ENCODE measurements at regions not wholly inside any gene's neighbourhood (a gene's known extent, or its start where the extent isn't known, plus 50 kb on each side); places are given as distances from the start of the nearest gene placed in this dataset.

DNA sequence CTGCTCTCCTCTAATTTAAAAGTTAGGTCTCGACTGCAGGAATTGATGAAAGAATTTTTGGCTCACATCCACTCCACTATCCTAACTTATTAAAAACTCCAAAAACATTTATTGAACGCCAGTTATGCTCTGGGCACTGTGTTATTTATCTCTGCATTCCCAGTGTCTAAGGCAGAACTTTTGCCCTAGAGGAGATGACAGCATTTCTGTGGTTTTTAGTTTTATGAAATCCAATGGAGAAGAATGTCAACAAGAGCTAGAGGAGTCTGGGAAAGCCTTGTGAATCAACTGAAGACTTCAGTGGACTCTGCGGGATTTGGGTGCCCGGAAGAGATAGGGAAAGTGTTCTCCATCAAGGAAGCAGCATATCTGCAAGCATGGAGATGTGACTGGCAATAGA is 217.0 kb upstream of the PGR start:
- H3K9ac ChIP-seq (ENCODE audit: insufficient read depth, low read depth, low read length) = no peak overlapping the region
- FAIRE-seq = no peak
- H4K20me1 ChIP-seq (ENCODE audit: insufficient read depth, low read length) = no peaks in the 10 kb centered on the region
- CTCF ChIA-PET (ENCODE audit: low intra/inter-chr PET ratio, low total read pairs) = no interaction called here
- no peaks in the 10 kb centered on the region for H3K4me1 ChIP-seq (ENCODE audit: insufficient read depth, low read length)
- H2AFZ ChIP-seq (ENCODE audit: low read length) = no peak overlapping the region
- in situ Hi-C loops (cut with HindIII; ENCODE audit: extremely low pct_ligation_motif_present, low pct_unique_long_range_greater_than_20kb) (no loop called here), intact Hi-C loops (cut with micrococcal nuclease; ENCODE audit: unreplicated experiment) (no loop called here)
- no peaks in the 10 kb centered on the region for H3K36me3 ChIP-seq (replicated peaks in 1 of 2; ENCODE audit: control insufficient read depth in 1 of 2, insufficient read depth in 2 of 2, low read length in 2 of 2)
- no TSS peak for BruUV-seq (replicated peaks)
- no peak overlapping the region for H3K27ac ChIP-seq (ENCODE audit: extremely low read length, insufficient read depth, low read length)
- H3K4me2 ChIP-seq (ENCODE audit: low read depth, low read length) = no peak overlapping the region
- no peak for TF ChIP-seq ZMYM4 (CRISPR knock-in tag; IDR thresholded peaks at IDR 0.05)
- no peak for TF ChIP-seq ZBTB7B (CRISPR knock-in tag; IDR thresholded peaks at IDR 0.05)
- no peak for TF ChIP-seq FOSL1 (CRISPR knock-in tag; IDR thresholded peaks at IDR 0.05; ENCODE audit: borderline replicate concordance)
- TF ChIP-seq ZNF101 (CRISPR knock-in tag; IDR thresholded peaks at IDR 0.05; ENCODE audit: borderline replicate concordance, low read depth) = no peak
- no peak for TF ChIP-seq GABPB1 (CRISPR knock-in tag; IDR thresholded peaks at IDR 0.05)
- no peak overlapping the region for H3K4me3 ChIP-seq (replicated peaks in 1 of 3; ENCODE audit: insufficient read depth in 1 of 3, low read depth in 2 of 3, low read length in 3 of 3)
- DNase-seq (ENCODE audit: low spot score) = no peak
- H3K79me2 ChIP-seq (ENCODE audit: insufficient read depth, low read length) = no peaks in the 10 kb centered on the region
- 0% methylated on average over 4 of the region's 4 CpGs for WGBS (ENCODE audit: low lambda C conversion rate)
- H3K27me3 ChIP-seq (ENCODE audit: control insufficient read depth in 1 of 2, insufficient read depth in 2 of 2, low read length in 2 of 2) = no peaks in the 10 kb centered on the region
- no peaks in the 10 kb centered on the region for H3K9me3 ChIP-seq (ENCODE audit: low read length)
- POLR2A ChIA-PET = no interaction called here
- ATAC-seq = no peak

DNA sequence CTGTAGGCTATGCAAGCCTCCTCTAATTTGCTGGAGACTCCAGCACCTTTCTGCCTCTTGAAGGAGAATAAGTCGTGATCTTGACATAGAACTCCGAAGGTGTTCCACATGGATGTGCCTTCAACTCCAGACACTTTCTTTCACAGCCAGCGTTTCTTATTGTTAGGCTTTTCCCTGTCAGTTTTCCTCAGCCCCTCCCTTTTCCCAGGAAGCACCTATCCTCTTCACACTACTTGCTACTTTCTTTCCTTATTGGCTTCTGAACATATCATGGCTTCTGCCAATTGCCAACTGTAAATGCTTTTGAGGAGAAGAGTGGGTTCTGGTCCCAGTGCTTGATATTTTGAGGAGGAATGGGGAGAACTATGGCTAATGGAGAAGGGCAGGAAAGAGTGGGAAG is 216.3 kb upstream of the PGR start:
- no peak overlapping the region for H3K27ac ChIP-seq (ENCODE audit: extremely low read length, insufficient read depth, low read length)
- H3K4me2 ChIP-seq (ENCODE audit: low read depth, low read length) = no peak overlapping the region
- H3K36me3 ChIP-seq (replicated peaks in 1 of 2; ENCODE audit: control insufficient read depth in 1 of 2, insufficient read depth in 2 of 2, low read length in 2 of 2) = no peaks in the 10 kb centered on the region
- WGBS (ENCODE audit: low lambda C conversion rate) = 0% methylated on average over 3 of the region's 3 CpGs
- in situ Hi-C loops (cut with HindIII; ENCODE audit: extremely low pct_ligation_motif_present, low pct_unique_long_range_greater_than_20kb) (no loop called here), intact Hi-C loops (cut with micrococcal nuclease; ENCODE audit: unreplicated experiment) (no loop called here)
- TF ChIP-seq, protein P1, sequence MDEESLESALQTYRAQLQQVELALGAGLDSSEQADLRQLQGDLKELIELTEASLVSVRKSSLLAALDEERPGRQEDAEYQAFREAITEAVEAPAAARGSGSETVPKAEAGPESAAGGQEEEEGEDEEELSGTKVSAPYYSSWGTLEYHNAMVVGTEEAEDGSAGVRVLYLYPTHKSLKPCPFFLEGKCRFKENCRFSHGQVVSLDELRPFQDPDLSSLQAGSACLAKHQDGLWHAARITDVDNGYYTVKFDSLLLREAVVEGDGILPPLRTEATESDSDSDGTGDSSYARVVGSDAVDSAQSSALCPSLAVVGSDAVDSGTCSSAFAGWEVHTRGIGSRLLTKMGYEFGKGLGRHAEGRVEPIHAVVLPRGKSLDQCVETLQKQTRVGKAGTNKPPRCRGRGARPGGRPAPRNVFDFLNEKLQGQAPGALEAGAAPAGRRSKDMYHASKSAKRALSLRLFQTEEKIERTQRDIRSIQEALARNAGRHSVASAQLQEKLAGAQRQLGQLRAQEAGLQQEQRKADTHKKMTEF (CRISPR knock-in tag; IDR thresholded peaks at IDR 0.05) = no peak
- TF ChIP-seq, protein P2, sequence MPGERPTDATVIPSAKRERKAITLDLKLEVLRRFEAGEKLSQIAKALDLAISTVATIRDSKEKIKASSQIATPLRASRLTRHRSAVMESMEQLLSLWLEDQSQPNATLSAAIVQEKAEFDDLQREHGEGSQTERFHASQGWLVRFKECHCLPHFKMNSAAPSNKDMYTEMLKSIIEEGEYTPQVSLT (CRISPR knock-in tag; IDR thresholded peaks at IDR 0.05; ENCODE audit: borderline replicate concordance, low read depth) = no peak
- no peak for TF ChIP-seq ZNF230 (CRISPR knock-in tag; IDR thresholded peaks at IDR 0.05)
- TF ChIP-seq RBAK (CRISPR knock-in tag; IDR thresholded peaks at IDR 0.05) = no peak
- TF ChIP-seq RBFOX2 (IDR thresholded peaks at IDR 0.05; ENCODE audit: low read depth, low read length) = no peak
- H3K27me3 ChIP-seq (ENCODE audit: control insufficient read depth in 1 of 2, insufficient read depth in 2 of 2, low read length in 2 of 2) = no peaks in the 10 kb centered on the region
- FAIRE-seq (no peak), ATAC-seq (no peak), DNase-seq (ENCODE audit: low spot score) (no peak)
- no peaks in the 10 kb centered on the region for H4K20me1 ChIP-seq (ENCODE audit: insufficient read depth, low read length)
- H3K4me3 ChIP-seq (replicated peaks in 1 of 3; ENCODE audit: insufficient read depth in 1 of 3, low read depth in 2 of 3, low read length in 3 of 3) = no peak overlapping the region
- ChIA-PET CTCF (ENCODE audit: low intra/inter-chr PET ratio, low total read pairs) (no interaction called here), POLR2A (no interaction called here)
- no TSS peak for BruUV-seq (replicated peaks)
- H3K9ac ChIP-seq (ENCODE audit: insufficient read depth, low read depth, low read length) = no peak overlapping the region
- H3K79me2 ChIP-seq (ENCODE audit: insufficient read depth, low read length) = no peaks in the 10 kb centered on the region
- H3K9me3 ChIP-seq (ENCODE audit: low read length) = no peaks in the 10 kb centered on the region
- no peak overlapping the region for H2AFZ ChIP-seq (ENCODE audit: low read length)
- no peaks in the 10 kb centered on the region for H3K4me1 ChIP-seq (ENCODE audit: insufficient read depth, low read length)

All from HepG2 (cell line).